SK-N-MC (cell line): ENCODE measurements at regions not wholly inside any gene's neighbourhood (a gene's known extent, or its start where the extent isn't known, plus 50 kb on each side); places are given as distances from the start of the nearest gene placed in this dataset.

ENCODE experiments used
- EZH2 ChIP-seq: fragments of 200-600 bp; sonication (generic); IDR thresholded peaks from one replicate; pipeline ENCODE4 v1.6.1; 2017; ENCODE audit warnings: antibody characterized with exemption
- FOXP2 ChIP-seq: optimal IDR thresholded peaks from 2 replicates; pipeline ENCODE3; 2011; ENCODE audit warnings: mild to moderate bottlenecking, moderate library complexity; ENCODE audit not compliant: insufficient read depth; ENCODE audit errors: extremely low read length, control extremely low read depth
- POLR2AphosphoS5 ChIP-seq: IDR thresholded peaks from 2 replicates; pipeline ENCODE4 v1.6.1; 2012; ENCODE audit warnings: mild to moderate bottlenecking, low read depth, low read length, borderline replicate concordance

DNA sequence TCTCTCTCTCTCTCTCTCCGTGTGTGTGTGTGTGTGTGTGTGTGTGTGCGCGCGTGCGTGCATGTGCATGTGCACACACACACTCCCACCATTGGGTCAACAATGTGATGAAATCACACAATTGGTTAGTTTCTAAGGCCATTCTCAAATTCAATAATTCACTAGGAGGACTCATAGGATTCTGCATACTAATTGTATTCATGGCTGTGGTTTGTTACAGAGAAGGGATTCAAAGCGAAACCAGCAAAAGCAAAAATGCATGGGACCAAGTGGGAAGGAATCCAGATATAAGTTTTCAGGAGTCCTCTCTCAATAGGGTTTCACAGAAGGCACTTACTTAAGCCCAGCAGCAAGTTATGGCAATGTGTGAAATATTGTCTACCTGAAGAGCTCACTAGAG, 515.0 kb downstream of the PYDC2 start:
- TF ChIP-seq POLR2AphosphoS5 = no peak
- TF ChIP-seq EZH2 = no peak
- no peak for TF ChIP-seq FOXP2
